Thyroid gland (tissue), 4 donors: ENCODE measurements at regions not wholly inside any gene's neighbourhood (a gene's known extent, or its start where the extent isn't known, plus 50 kb on each side); places are given as distances from the start of the nearest gene placed in this dataset.

ENCODE experiments used
- DNase-seq, 2 donors: peaks; one replicate each; pipeline ENCODE4 v3.0.0-alpha.2; 2019
- H3K27ac ChIP-seq, 3 donors: fragments of 200-600 bp; sonication (generic); 1 replicate in 2 of 3; 2 replicates in 1 of 3; pipeline ENCODE4 v1.5.1; 2016 to 2019; ENCODE audit warnings: mild to moderate bottlenecking in 1 of 3, moderate library complexity in 1 of 3
- H3K27me3 ChIP-seq: fragments of 200-600 bp; sonication (generic); one replicate; pipeline ENCODE4 v1.5.1; 2019
- H3K36me3 ChIP-seq, 2 donors: fragments of 200-600 bp; sonication (generic); one replicate each; pipeline ENCODE4 v1.5.1; 2016 to 2019
- H3K4me1 ChIP-seq, 2 donors: fragments of 200-600 bp; sonication (generic); one replicate each; pipeline ENCODE4 v1.5.1; 2017 to 2019
- H3K4me3 ChIP-seq, 3 donors: fragments of 200-600 bp; sonication (generic); replicated peaks in 1 of 3; 1 replicate in 2 of 3; 2 replicates in 1 of 3; pipeline ENCODE4 v1.5.1; 2016; ENCODE audit warnings: mild to moderate bottlenecking in 1 of 3
- H3K9me3 ChIP-seq: fragments of 200-600 bp; sonication (generic); one replicate; pipeline ENCODE4 v1.5.1; 2017
- POLR2A ChIP-seq, 2 donors: fragments of 450-650 bp; IDR thresholded peaks; one replicate each; pipeline ENCODE4 v1.6.1; 2017; ENCODE audit warnings: antibody characterized with exemption in 2 of 2, mild to moderate bottlenecking in 2 of 2, moderate library complexity in 1 of 2
- WGBS, 2 donors: methylation state at CpG; one replicate each; pipeline ENCODE4 v1.1.5; 2017; 5-methylcytosine and 5-hydroxymethylcytosine counted together
- intact Hi-C: fragments of 100-400 bp; cut with DNase I; formaldehyde crosslinking; loops from one replicate; pipeline ENCODE4 v1.15.1; 2023
- TF ChIP-seq, protein P1 (sequence below), 6 experiments: fragments of 200-600 bp in 3 of 6; fragments of 450-650 bp in 3 of 6; sonication (generic) in 3 of 6; IDR thresholded peaks; one replicate each; pipeline ENCODE4 v1.5.1; 2016 to 2019; ENCODE audit warnings: antibody characterized with exemption in 6 of 6, mild to moderate bottlenecking in 2 of 6, inconsistent platforms in 1 of 6, moderate library complexity in 1 of 6

DNA sequence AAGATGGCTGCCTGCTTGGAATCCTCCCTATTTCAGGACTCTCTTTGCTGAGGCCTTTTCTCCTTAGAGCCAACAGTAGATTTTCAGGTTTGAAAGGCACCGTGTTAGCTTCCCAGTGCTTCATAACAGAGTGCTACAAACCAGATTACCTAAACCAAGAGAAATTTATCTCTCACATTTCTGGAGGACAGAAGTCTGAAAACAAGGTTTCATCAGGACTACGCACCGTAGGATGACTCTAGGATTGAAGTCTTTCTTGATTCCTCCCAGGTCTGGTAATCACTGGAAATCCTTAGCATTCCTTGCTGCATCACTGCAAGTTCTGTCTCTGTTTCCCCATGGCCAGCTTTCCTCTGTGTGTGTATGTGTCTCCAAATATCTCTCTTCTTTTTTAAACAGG lies 508.4 kb upstream of the GJE1 start:
- Histone ChIP-seq H3K9me3 (no peaks in the 10 kb centered on the region), H3K4me1 (no peaks in the 10 kb centered on the region), H3K36me3 (no peaks in the 10 kb centered on the region), H3K27me3 (no peaks in the 10 kb centered on the region), H3K4me3 (no peak overlapping the region), H3K27ac (no peak overlapping the region)
- DNase-seq, result no peak
- intact Hi-C loops, result no loop called here
- TF ChIP-seq, protein P1, sequence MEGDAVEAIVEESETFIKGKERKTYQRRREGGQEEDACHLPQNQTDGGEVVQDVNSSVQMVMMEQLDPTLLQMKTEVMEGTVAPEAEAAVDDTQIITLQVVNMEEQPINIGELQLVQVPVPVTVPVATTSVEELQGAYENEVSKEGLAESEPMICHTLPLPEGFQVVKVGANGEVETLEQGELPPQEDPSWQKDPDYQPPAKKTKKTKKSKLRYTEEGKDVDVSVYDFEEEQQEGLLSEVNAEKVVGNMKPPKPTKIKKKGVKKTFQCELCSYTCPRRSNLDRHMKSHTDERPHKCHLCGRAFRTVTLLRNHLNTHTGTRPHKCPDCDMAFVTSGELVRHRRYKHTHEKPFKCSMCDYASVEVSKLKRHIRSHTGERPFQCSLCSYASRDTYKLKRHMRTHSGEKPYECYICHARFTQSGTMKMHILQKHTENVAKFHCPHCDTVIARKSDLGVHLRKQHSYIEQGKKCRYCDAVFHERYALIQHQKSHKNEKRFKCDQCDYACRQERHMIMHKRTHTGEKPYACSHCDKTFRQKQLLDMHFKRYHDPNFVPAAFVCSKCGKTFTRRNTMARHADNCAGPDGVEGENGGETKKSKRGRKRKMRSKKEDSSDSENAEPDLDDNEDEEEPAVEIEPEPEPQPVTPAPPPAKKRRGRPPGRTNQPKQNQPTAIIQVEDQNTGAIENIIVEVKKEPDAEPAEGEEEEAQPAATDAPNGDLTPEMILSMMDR (IDR thresholded peaks at IDR 0.05), result no peak
- TF ChIP-seq POLR2A (IDR thresholded peaks at IDR 0.05), result no peak
- WGBS, 2 donors, result 92 to 94% methylated on average over 3 of the region's 3 CpGs

DNA sequence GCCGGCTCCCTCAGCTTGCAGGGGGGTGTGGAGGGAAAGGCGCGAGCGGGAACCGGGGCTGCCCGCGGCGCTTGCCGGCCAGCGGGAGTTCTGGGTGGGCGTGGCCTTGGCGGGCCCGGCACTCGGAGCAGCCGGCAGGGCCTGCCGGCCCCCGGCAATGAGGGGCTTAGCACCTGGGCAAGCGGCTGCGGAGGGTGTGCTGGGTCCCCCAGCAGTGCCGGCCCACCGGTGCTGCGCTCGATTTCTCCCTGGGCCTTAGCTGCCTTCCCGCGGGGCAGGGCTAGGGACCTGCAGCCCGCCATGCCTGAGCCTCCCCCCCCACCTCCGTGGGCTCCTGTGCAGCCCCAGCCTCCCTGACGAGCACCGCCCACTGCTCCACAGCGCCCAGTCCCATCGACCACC lies 514.5 kb upstream of the GJE1 start:
- Histone ChIP-seq H3K4me3 (no peak overlapping the region), H3K4me1 (no peaks in the 10 kb centered on the region), H3K36me3 (no peaks in the 10 kb centered on the region), H3K9me3 (no peaks in the 10 kb centered on the region), H3K27ac (no peak overlapping the region), H3K27me3 (no peaks in the 10 kb centered on the region)
- no peak for DNase-seq
- intact Hi-C loops, result no loop called here
- TF ChIP-seq POLR2A (IDR thresholded peaks at IDR 0.05), result no peak
- TF ChIP-seq, protein P1 (IDR thresholded peaks at IDR 0.05), result no peak
- WGBS, 2 donors, result 93% methylated on average over 8 to 15 of the region's 31 CpGs

DNA sequence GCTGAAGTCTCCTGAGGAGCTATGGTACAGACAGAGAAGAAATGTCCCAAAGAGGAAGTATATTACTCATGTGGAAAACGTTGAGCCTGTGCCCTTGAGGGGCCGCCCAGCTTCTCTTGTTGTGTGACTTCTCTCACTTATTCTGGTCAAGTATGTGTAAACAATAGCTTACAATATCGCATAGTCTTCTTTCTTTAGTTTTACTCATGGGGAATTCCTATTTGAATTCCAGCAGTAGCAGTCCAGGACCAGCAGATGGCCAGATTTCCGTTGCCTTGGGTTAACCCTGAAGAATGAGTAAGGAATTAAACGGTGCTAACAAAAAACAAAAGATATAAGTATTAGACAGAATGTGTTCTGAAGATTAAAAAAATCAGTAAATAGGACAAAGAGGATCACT lies 522.0 kb upstream of the GJE1 start:
- intact Hi-C loops, result no loop called here
- no peaks in the 10 kb centered on the region for H3K4me1 ChIP-seq
- no peaks in the 10 kb centered on the region for H3K9me3 ChIP-seq
- TF ChIP-seq, protein P1 (IDR thresholded peaks at IDR 0.05), result no peak
- no peak for TF ChIP-seq POLR2A (IDR thresholded peaks at IDR 0.05)
- no peak for DNase-seq
- H3K36me3 ChIP-seq, result no peaks in the 10 kb centered on the region
- H3K4me3 ChIP-seq, result no peak overlapping the region
- WGBS, 2 donors, result 59 to 67% methylated on average over 5 of the region's 5 CpGs
- no peak overlapping the region for H3K27ac ChIP-seq
- no peaks in the 10 kb centered on the region for H3K27me3 ChIP-seq

DNA sequence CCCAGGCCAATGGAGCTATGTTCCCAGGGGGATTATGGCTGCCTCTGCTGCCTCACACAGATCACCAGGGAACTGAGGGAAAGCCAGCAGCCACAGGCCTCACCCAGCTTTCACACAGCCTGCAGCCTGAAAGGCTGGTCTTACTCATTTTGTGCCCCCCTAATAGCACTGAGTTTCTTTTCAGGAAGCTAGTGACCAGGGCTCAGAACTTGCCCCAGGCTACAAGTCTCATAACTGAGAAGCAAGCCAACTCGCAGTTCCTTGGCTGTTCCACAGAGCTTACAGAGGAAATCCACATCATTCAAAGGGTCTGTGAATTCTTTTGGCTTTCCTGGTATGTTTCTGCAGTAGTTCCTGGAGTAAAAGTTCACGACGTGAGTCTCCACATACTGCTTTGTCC lies 524.8 kb upstream of the GJE1 start:
- no peak overlapping the region for H3K27ac ChIP-seq
- no peaks in the 10 kb centered on the region for H3K27me3 ChIP-seq
- no peak for TF ChIP-seq POLR2A (IDR thresholded peaks at IDR 0.05)
- TF ChIP-seq, protein P1 (IDR thresholded peaks at IDR 0.05), result no peak
- H3K36me3 ChIP-seq, result no peaks in the 10 kb centered on the region
- no peaks in the 10 kb centered on the region for H3K9me3 ChIP-seq
- H3K4me3 ChIP-seq, result no peak overlapping the region
- intact Hi-C loops, result no loop called here
- DNase-seq, result no peak
- no peaks in the 10 kb centered on the region for H3K4me1 ChIP-seq
- WGBS, 2 donors, result 68 to 93% methylated on average over 3 of the region's 3 CpGs

DNA sequence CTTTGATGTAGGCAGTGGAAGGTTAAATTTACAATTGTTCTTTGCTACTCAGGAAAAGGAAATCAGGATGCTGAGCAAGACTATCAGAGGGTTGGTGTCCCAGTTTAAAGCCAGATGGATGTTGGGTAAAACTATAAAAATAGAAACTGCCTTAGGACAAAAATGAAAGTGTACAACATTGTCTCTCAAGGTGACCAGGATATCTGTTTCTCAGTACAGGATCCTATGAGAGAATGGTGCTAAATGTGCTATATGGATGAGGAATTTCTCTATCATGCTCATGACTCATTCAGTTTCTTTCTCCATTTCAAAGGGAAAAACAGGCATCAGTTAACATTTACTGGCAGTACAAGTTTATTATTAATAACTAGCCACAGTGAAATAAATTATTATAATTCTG lies 534.2 kb upstream of the GJE1 start:
- Histone ChIP-seq H3K36me3 (no peaks in the 10 kb centered on the region), H3K4me1 (no peaks in the 10 kb centered on the region), H3K4me3 (no peak overlapping the region), H3K9me3 (no peaks in the 10 kb centered on the region), H3K27me3 (no peaks in the 10 kb centered on the region), H3K27ac (no peak overlapping the region)
- TF ChIP-seq POLR2A (IDR thresholded peaks at IDR 0.05), result no peak
- TF ChIP-seq, protein P1 (IDR thresholded peaks at IDR 0.05), result no peak
- no peak for DNase-seq
- intact Hi-C loops, result no loop called here
